Transverse colon (tissue), 3 donors: ENCODE measurements at regions not wholly inside any gene's neighbourhood (a gene's known extent, or its start where the extent isn't known, plus 50 kb on each side); places are given as distances from the start of the nearest gene placed in this dataset.

Experiments used
- EP300 ChIP-seq: sonication (generic); formaldehyde crosslinking; IDR thresholded peaks from one replicate; pipeline ENCODE4 v1.6.1; 2017; ENCODE audit warnings: antibody characterized with exemption, low read depth
- POLR2A ChIP-seq: fragments of 450-650 bp; IDR thresholded peaks from one replicate; pipeline ENCODE4 v1.6.1; 2016; ENCODE audit warnings: antibody characterized with exemption, mild to moderate bottlenecking, moderate library complexity
- TF ChIP-seq, protein P1 (sequence below), 5 experiments: fragments of 200-600 bp in 3 of 5; fragments of 450-650 bp in 2 of 5; sonication (generic) in 3 of 5; IDR thresholded peaks; 1 replicate in 2 of 5; 2 replicates in 3 of 5; pipeline ENCODE4 v1.5.1; 2016 to 2017; ENCODE audit warnings: antibody characterized with exemption in 5 of 5, inconsistent platforms in 3 of 5, mild to moderate bottlenecking in 2 of 5, moderate library complexity in 1 of 5

DNA sequence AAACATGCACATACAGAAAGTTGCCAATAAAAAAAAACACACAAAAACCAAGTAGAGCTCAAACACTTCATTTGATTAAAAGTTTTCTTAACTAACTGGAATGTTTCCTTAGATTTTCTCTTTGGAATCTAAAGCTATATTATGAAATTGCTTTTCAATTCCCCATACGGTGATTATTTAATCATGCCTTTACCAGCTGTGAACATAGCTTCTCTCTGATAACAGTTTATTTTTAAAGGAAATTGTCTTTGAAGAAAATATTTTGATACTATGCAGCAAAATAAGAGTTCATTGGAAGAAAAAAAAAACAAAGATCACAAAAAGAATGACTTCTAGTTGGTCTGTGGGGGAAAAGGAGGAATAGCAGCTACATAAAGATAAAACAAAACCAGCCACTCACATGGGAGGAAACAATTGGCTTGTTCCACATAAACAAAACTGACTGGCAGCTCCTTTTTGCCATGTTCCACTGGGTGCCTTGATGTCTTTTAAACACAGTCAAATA lies 71.4 kb downstream of the BMP4 start:
- TF ChIP-seq POLR2A (no peak), EP300 (no peak)
- TF ChIP-seq, protein P1, sequence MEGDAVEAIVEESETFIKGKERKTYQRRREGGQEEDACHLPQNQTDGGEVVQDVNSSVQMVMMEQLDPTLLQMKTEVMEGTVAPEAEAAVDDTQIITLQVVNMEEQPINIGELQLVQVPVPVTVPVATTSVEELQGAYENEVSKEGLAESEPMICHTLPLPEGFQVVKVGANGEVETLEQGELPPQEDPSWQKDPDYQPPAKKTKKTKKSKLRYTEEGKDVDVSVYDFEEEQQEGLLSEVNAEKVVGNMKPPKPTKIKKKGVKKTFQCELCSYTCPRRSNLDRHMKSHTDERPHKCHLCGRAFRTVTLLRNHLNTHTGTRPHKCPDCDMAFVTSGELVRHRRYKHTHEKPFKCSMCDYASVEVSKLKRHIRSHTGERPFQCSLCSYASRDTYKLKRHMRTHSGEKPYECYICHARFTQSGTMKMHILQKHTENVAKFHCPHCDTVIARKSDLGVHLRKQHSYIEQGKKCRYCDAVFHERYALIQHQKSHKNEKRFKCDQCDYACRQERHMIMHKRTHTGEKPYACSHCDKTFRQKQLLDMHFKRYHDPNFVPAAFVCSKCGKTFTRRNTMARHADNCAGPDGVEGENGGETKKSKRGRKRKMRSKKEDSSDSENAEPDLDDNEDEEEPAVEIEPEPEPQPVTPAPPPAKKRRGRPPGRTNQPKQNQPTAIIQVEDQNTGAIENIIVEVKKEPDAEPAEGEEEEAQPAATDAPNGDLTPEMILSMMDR (IDR thresholded peaks at IDR 0.05): no peak
